ENCODE measurements at regions not wholly inside any gene's neighbourhood (a gene's known extent, or its start where the extent isn't known, plus 50 kb on each side); places are given as distances from the start of the nearest gene placed in this dataset.

- TF ChIP-seq ZNF114 (CRISPR knock-in tag; IDR thresholded peaks at IDR 0.05): no peak
- no peak for TF ChIP-seq ZNF331 (CRISPR knock-in tag; IDR thresholded peaks at IDR 0.05; ENCODE audit: low read depth)
- TF ChIP-seq, protein P1, sequence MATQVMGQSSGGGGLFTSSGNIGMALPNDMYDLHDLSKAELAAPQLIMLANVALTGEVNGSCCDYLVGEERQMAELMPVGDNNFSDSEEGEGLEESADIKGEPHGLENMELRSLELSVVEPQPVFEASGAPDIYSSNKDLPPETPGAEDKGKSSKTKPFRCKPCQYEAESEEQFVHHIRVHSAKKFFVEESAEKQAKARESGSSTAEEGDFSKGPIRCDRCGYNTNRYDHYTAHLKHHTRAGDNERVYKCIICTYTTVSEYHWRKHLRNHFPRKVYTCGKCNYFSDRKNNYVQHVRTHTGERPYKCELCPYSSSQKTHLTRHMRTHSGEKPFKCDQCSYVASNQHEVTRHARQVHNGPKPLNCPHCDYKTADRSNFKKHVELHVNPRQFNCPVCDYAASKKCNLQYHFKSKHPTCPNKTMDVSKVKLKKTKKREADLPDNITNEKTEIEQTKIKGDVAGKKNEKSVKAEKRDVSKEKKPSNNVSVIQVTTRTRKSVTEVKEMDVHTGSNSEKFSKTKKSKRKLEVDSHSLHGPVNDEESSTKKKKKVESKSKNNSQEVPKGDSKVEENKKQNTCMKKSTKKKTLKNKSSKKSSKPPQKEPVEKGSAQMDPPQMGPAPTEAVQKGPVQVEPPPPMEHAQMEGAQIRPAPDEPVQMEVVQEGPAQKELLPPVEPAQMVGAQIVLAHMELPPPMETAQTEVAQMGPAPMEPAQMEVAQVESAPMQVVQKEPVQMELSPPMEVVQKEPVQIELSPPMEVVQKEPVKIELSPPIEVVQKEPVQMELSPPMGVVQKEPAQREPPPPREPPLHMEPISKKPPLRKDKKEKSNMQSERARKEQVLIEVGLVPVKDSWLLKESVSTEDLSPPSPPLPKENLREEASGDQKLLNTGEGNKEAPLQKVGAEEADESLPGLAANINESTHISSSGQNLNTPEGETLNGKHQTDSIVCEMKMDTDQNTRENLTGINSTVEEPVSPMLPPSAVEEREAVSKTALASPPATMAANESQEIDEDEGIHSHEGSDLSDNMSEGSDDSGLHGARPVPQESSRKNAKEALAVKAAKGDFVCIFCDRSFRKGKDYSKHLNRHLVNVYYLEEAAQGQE (IDR thresholded peaks at IDR 0.05; ENCODE audit: unreplicated experiment): no peak
- TF ChIP-seq NANOG (IDR thresholded peaks at IDR 0.05; ENCODE audit: borderline replicate concordance): no peak
- no peak for TF ChIP-seq JUNB (IDR thresholded peaks at IDR 0.05; ENCODE audit: unreplicated experiment)
- TF ChIP-seq, protein P2, sequence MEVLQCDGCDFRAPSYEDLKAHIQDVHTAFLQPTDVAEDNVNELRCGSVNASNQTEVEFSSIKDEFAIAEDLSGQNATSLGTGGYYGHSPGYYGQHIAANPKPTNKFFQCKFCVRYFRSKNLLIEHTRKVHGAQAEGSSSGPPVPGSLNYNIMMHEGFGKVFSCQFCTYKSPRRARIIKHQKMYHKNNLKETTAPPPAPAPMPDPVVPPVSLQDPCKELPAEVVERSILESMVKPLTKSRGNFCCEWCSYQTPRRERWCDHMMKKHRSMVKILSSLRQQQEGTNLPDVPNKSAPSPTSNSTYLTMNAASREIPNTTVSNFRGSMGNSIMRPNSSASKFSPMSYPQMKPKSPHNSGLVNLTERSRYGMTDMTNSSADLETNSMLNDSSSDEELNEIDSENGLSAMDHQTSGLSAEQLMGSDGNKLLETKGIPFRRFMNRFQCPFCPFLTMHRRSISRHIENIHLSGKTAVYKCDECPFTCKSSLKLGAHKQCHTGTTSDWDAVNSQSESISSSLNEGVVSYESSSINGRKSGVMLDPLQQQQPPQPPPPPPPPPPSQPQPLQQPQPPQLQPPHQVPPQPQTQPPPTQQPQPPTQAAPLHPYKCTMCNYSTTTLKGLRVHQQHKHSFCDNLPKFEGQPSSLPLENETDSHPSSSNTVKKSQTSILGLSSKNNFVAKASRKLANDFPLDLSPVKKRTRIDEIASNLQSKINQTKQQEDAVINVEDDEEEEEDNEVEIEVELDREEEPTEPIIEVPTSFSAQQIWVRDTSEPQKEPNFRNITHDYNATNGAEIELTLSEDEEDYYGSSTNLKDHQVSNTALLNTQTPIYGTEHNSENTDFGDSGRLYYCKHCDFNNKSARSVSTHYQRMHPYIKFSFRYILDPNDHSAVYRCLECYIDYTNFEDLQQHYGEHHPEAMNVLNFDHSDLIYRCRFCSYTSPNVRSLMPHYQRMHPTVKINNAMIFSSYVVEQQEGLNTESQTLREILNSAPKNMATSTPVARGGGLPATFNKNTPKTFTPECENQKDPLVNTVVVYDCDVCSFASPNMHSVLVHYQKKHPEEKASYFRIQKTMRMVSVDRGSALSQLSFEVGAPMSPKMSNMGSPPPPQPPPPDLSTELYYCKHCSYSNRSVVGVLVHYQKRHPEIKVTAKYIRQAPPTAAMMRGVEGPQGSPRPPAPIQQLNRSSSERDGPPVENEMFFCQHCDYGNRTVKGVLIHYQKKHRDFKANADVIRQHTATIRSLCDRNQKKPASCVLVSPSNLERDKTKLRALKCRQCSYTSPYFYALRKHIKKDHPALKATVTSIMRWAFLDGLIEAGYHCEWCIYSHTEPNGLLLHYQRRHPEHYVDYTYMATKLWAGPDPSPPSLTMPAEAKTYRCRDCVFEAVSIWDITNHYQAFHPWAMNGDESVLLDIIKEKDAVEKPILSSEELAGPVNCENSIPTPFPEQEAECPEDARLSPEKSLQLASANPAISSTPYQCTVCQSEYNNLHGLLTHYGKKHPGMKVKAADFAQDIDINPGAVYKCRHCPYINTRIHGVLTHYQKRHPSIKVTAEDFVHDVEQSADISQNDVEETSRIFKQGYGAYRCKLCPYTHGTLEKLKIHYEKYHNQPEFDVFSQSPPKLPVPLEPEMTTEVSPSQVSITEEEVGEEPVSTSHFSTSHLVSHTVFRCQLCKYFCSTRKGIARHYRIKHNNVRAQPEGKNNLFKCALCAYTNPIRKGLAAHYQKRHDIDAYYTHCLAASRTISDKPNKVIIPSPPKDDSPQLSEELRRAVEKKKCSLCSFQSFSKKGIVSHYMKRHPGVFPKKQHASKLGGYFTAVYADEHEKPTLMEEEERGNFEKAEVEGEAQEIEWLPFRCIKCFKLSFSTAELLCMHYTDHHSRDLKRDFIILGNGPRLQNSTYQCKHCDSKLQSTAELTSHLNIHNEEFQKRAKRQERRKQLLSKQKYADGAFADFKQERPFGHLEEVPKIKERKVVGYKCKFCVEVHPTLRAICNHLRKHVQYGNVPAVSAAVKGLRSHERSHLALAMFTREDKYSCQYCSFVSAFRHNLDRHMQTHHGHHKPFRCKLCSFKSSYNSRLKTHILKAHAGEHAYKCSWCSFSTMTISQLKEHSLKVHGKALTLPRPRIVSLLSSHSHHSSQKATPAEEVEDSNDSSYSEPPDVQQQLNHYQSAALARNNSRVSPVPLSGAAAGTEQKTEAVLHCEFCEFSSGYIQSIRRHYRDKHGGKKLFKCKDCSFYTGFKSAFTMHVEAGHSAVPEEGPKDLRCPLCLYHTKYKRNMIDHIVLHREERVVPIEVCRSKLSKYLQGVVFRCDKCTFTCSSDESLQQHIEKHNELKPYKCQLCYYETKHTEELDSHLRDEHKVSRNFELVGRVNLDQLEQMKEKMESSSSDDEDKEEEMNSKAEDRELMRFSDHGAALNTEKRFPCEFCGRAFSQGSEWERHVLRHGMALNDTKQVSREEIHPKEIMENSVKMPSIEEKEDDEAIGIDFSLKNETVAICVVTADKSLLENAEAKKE (CRISPR knock-in tag; IDR thresholded peaks at IDR 0.05): no peak
- no peak for TF ChIP-seq CREB1 (CRISPR knock-in tag; IDR thresholded peaks at IDR 0.05; ENCODE audit: low read depth)
- no peak for TF ChIP-seq ETS1 (IDR thresholded peaks at IDR 0.05)
- TF ChIP-seq POLR2AphosphoS5 (IDR thresholded peaks at IDR 0.05; ENCODE audit: low read depth): no peak
- no peak for TF ChIP-seq CTCF (conservative IDR thresholded peaks at IDR 0.05; ENCODE audit: low read depth in 2 of 2)
- no peak for TF ChIP-seq EZH2phosphoT487 (IDR thresholded peaks at IDR 0.05; ENCODE audit: unreplicated experiment)
- Histone ChIP-seq H4K20me1 (replicated peaks; ENCODE audit: insufficient read depth) (0 out of 2 replicates have a peak, but pooled peaks cover 3% of the 10 kb centered on the region), H3K79me2 (replicated peaks; ENCODE audit: insufficient read depth) (no peaks in the 10 kb centered on the region), H3K27me3 (ENCODE audit: insufficient read depth) (no peaks in the 10 kb centered on the region), H3K36me3 (ENCODE audit: insufficient read depth) (no peaks in the 10 kb centered on the region), H3F3A (replicated peaks; ENCODE audit: low read depth) (no peaks in the 10 kb centered on the region), H3K4me1 (ENCODE audit: insufficient read depth) (peaks cover 9% of the 10 kb centered on the region; the same call in 1 of the 2 replicates), H3K4me2 (no peak overlapping the region), H3K9me2 (ENCODE audit: insufficient read depth) (0 out of 2 replicates have a peak, but pooled peaks cover 7% of the 10 kb centered on the region), H3K27ac (ENCODE audit: low read depth) (no peak overlapping the region), H2AFZ (no peak overlapping the region), H3K4me3 (no peak overlapping the region)
- H3K36me3 Mint-ChIP-seq (ENCODE audit: low read depth): peaks cover 5% of the 10 kb centered on the region; the same call in 2 of the 3 replicates
- H3K27me3 Mint-ChIP-seq (ENCODE audit: insufficient read depth, low read depth, poor library complexity): peaks cover 11% of the 10 kb centered on the region
- H3K27ac Mint-ChIP-seq: peak overlapping the region; percentile 52
- ATAC-seq (peak; percentile 51), DNase-seq (ENCODE audit: low spot score) (peak; percentile 38)
- H3K4me3 Mint-ChIP-seq: no peak overlapping the region; the same call in 2 of the 3 replicates
- H3K9me3 Mint-ChIP-seq: no peaks in the 10 kb centered on the region
- H3K4me1 Mint-ChIP-seq: peaks cover 6% of the 10 kb centered on the region
Measured at GRCh38 chr22:25494774-25495173, 69.7 kb upstream of the GRK3 start.

Data from GM23338 (cell line).